Trophoblast cell (in vitro differentiated cells and primary cell): ENCODE measurements at regions not wholly inside any gene's neighbourhood (a gene's known extent, or its start where the extent isn't known, plus 50 kb on each side); places are given as distances from the start of the nearest gene placed in this dataset.

Experiments used
- DNase-seq, 2 donors: peaks; one replicate each; pipeline ENCODE4 v3.0.0-alpha.2; 2016
- H2AFZ ChIP-seq: 2 replicates; pipeline ENCODE4 v1.6.1; 2013; ENCODE audit warnings: low read length, moderate library complexity, mild to moderate bottlenecking; ENCODE audit not compliant: insufficient read depth, poor library complexity
- H2AK5ac ChIP-seq: 2 replicates; pipeline ENCODE4 v1.6.1; 2013; ENCODE audit warnings: mild to moderate bottlenecking, low read length
- H2BK120ac ChIP-seq: 2 replicates; pipeline ENCODE4 v1.6.1; 2013; ENCODE audit warnings: low read length, mild to moderate bottlenecking, moderate library complexity; ENCODE audit not compliant: insufficient read depth, poor library complexity
- H2BK12ac ChIP-seq: 2 replicates; pipeline ENCODE4 v1.6.1; 2013; ENCODE audit warnings: mild to moderate bottlenecking, low read length, moderate library complexity
- H2BK5ac ChIP-seq: 2 replicates; pipeline ENCODE4 v1.6.1; 2013; ENCODE audit warnings: low read length, low read depth, moderate library complexity, mild to moderate bottlenecking; ENCODE audit not compliant: poor library complexity
- H3K14ac ChIP-seq: 2 replicates; pipeline ENCODE4 v1.6.1; 2013; ENCODE audit warnings: mild to moderate bottlenecking, low read length
- H3K18ac ChIP-seq: 2 replicates; pipeline ENCODE4 v1.6.1; 2013; ENCODE audit warnings: mild to moderate bottlenecking, low read length
- H3K23ac ChIP-seq: 2 replicates; pipeline ENCODE4 v1.6.1; 2013; ENCODE audit warnings: low read length
- H3K27ac ChIP-seq: 2 replicates; pipeline ENCODE4 v1.5.1; 2013; ENCODE audit warnings: low read depth, mild to moderate bottlenecking, inconsistent platforms, low read length, moderate library complexity
- H3K27me3 ChIP-seq: 2 replicates; pipeline ENCODE4 v1.6.1; 2013; ENCODE audit warnings: inconsistent platforms, mild to moderate bottlenecking, low read length, moderate library complexity; ENCODE audit not compliant: insufficient read depth
- H3K36me3 ChIP-seq, 2 experiments: 1 replicate in 1 of 2; 2 replicates in 1 of 2; pipeline ENCODE4 v1.6.1; 2013; ENCODE audit warnings: low read length in 2 of 2, mild to moderate bottlenecking in 2 of 2, moderate library complexity in 1 of 2; ENCODE audit not compliant: insufficient read depth in 2 of 2, control insufficient read depth in 1 of 2
- H3K4ac ChIP-seq: 2 replicates; pipeline ENCODE4 v1.6.1; 2013; ENCODE audit warnings: low read depth, mild to moderate bottlenecking, low read length, moderate library complexity
- H3K4me1 ChIP-seq, 2 experiments: 1 replicate in 1 of 2; 2 replicates in 1 of 2; pipeline ENCODE4 v1.6.1; 2013; ENCODE audit warnings: low read length in 2 of 2, mild to moderate bottlenecking in 2 of 2, moderate library complexity in 1 of 2; ENCODE audit not compliant: insufficient read depth in 2 of 2, control insufficient read depth in 1 of 2
- H3K4me2 ChIP-seq: 2 replicates; pipeline ENCODE4 v1.6.1; 2013; ENCODE audit warnings: inconsistent platforms, mild to moderate bottlenecking, low read length, moderate library complexity
- H3K4me3 ChIP-seq: 2 replicates; pipeline ENCODE4 v1.5.1; 2013; ENCODE audit warnings: mild to moderate bottlenecking, low read depth, low read length, inconsistent platforms
- H3K79me1 ChIP-seq: one replicate; pipeline ENCODE4 v1.6.1; 2013; ENCODE audit warnings: low read length
- H3K79me2 ChIP-seq: 2 replicates; pipeline ENCODE4 v1.6.1; 2013; ENCODE audit warnings: low read length, mild to moderate bottlenecking; ENCODE audit not compliant: control insufficient read depth, insufficient read depth, poor library complexity
- H3K9ac ChIP-seq: 2 replicates; pipeline ENCODE4 v1.6.1; 2013; ENCODE audit warnings: mild to moderate bottlenecking, low read length
- H3K9me3 ChIP-seq: 2 replicates; pipeline ENCODE4 v1.6.1; 2013; ENCODE audit warnings: low read depth, mild to moderate bottlenecking, control low read depth, inconsistent platforms, low read length; ENCODE audit not compliant: insufficient read depth
- H4K12ac ChIP-seq: 2 replicates; pipeline ENCODE4 v1.6.1; 2013; ENCODE audit warnings: low read depth, mild to moderate bottlenecking, low read length, moderate library complexity
- H4K8ac ChIP-seq: 2 replicates; pipeline ENCODE4 v1.6.1; 2013; ENCODE audit warnings: low read depth, mild to moderate bottlenecking, low read length, moderate library complexity
- H4K91ac ChIP-seq: one replicate; pipeline ENCODE4 v1.6.1; 2013; ENCODE audit warnings: low read depth, mild to moderate bottlenecking, low read length, moderate library complexity
- WGBS: extraction: QIAGEN DNeasy Blood & Tissue Kit; methylation state at CpG from one replicate; pipeline ENCODE4 v1.1.7; 2013; ENCODE audit warnings: missing lambda C conversion rate; ENCODE audit not compliant: insufficient read length, insufficient coverage; ENCODE audit errors: extremely low coverage; 5-methylcytosine and 5-hydroxymethylcytosine counted together

DNA sequence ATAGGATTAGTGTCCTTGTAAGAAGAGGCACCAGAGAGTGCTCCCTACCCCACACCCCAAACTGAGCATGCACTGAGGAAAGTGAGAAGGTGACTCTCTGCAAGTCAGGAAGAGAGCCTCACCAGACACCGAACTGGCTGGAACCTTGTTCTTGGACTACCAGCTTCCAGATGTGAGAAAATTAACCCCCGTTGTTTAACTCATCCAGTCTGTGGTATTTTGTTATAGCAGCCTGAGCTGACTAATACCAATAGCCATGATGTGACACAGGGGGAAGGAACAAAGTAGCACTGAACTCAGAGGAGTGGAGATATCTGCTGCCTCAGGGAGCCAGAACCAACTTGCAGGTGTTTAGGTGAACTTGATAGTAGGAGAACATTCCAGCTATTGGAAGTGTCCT is 415.2 kb upstream of the ZMIZ1 start:
- H3K14ac ChIP-seq = no peak overlapping the region
- H3K4me2 ChIP-seq = no peak overlapping the region
- no peaks in the 10 kb centered on the region for H3K27me3 ChIP-seq
- no peak overlapping the region for H2BK120ac ChIP-seq
- H3K79me1 ChIP-seq = peaks cover 28% of the 10 kb centered on the region
- no peak overlapping the region for H3K27ac ChIP-seq
- H3K4ac ChIP-seq = no peak overlapping the region
- H2AFZ ChIP-seq = no peak overlapping the region
- no peak overlapping the region for H2BK5ac ChIP-seq
- peaks cover 15 to 26% of the 10 kb centered on the region in 2 experiments for H3K4me1 ChIP-seq
- peaks cover 7% of the 10 kb centered on the region for H3K79me2 ChIP-seq
- H4K8ac ChIP-seq = no peak overlapping the region
- H3K36me3 ChIP-seq = no peaks in the 10 kb centered on the region
- no peak for DNase-seq
- no peak overlapping the region for H4K12ac ChIP-seq
- no peak overlapping the region for H3K18ac ChIP-seq
- WGBS = no CpG with 5 or more reads among the region's 2 CpGs
- H2BK12ac ChIP-seq = peak overlapping the region; percentile 19
- H4K91ac ChIP-seq = peak overlapping the region; percentile 64
- H3K9ac ChIP-seq = no peak overlapping the region
- no peak overlapping the region for H3K23ac ChIP-seq
- peak overlapping the region; percentile 78 for H2AK5ac ChIP-seq
- no peak overlapping the region for H3K4me3 ChIP-seq
- H3K9me3 ChIP-seq = no peaks in the 10 kb centered on the region

DNA sequence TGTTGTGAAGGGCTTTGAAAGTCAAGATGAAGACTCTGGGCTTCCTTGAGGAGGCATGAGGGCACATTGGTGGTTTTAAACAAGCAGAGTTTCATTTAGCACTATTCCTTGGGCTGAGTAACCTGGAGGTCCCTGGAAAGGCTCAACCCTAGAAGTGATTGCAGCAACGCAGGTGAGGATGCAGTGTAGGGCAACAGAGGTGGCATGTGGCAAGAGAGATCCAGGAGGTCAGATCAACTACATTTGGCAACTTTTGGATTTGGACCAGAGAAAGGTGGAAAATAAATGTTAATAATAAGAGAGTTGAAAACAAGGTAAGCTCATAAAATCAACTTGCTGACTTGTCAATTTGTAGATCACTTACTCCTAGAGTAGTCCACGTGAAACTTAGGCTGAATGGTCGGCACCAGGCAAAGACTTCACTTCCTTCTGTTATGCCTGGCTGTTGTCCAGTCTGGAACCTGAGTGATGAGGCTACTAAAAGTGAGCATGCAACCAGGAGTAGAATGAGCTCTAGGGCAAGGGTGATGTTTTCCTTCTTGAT is 414.6 kb upstream of the ZMIZ1 start:
- no peaks in the 10 kb centered on the region for H3K27me3 ChIP-seq
- peak overlapping the region; percentile 75 for H2BK12ac ChIP-seq
- no peak overlapping the region for H2AFZ ChIP-seq
- peak overlapping the region; percentile 73 for H4K91ac ChIP-seq
- H3K18ac ChIP-seq = no peak overlapping the region
- H2BK5ac ChIP-seq = peak overlapping the region; percentile 31
- peaks cover 28% of the 10 kb centered on the region for H3K79me1 ChIP-seq
- no peak overlapping the region for H3K14ac ChIP-seq
- H2BK120ac ChIP-seq = peak overlapping the region; percentile 48
- H3K4me1 ChIP-seq = peaks cover 15 to 26% of the 10 kb centered on the region in 2 experiments
- H3K9me3 ChIP-seq = no peaks in the 10 kb centered on the region
- peak overlapping the region; percentile 78 for H2AK5ac ChIP-seq
- no peak for DNase-seq
- H3K36me3 ChIP-seq = no peaks in the 10 kb centered on the region
- no CpG with 5 or more reads among the region's 3 CpGs for WGBS
- no peak overlapping the region for H3K9ac ChIP-seq
- H4K8ac ChIP-seq = no peak overlapping the region
- H3K27ac ChIP-seq = no peak overlapping the region
- no peak overlapping the region for H3K4me2 ChIP-seq
- no peak overlapping the region for H4K12ac ChIP-seq
- no peak overlapping the region for H3K4me3 ChIP-seq
- H3K4ac ChIP-seq = peak overlapping the region; percentile 9
- peaks cover 7% of the 10 kb centered on the region for H3K79me2 ChIP-seq
- no peak overlapping the region for H3K23ac ChIP-seq

DNA sequence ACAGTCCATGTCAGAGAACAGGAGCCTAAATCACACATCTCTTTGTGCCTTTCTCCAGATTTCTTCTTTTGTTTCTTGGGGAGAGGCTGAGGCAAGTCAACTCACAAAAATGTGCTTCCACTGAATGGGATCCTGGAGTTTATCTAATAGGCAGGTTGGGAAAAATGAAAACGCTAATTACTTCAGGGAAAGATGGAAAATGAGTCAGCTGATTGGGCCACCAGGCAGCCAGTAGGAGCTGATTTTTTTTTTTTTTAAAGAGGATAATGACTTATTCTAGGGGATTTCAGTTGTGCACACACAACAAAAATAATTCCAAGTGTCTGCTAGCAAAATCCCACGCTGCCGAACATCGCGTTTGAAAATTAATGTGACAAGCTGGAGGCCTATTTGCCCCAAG is 412.8 kb upstream of the ZMIZ1 start:
- Histone ChIP-seq H3K9ac (no peak overlapping the region), H3K18ac (peak overlapping the region; percentile 96), H2BK120ac (peak overlapping the region; percentile 99), H3K4ac (peak overlapping the region; percentile 96), H4K91ac (peak overlapping the region; percentile 100), H2AFZ (peak overlapping the region; percentile 38), H3K36me3 (no peaks in the 10 kb centered on the region), H2BK12ac (peak overlapping the region; percentile 99), H4K8ac (peak overlapping the region; percentile 98), H3K27me3 (no peaks in the 10 kb centered on the region), H2AK5ac (peak overlapping the region; percentile 99), H3K4me1 (peaks cover 15 to 26% of the 10 kb centered on the region in 2 experiments), H3K79me1 (peaks cover 24% of the 10 kb centered on the region), H3K9me3 (no peaks in the 10 kb centered on the region), H3K23ac (no peak overlapping the region), H4K12ac (peak overlapping the region; percentile 86), H2BK5ac (peak overlapping the region; percentile 98), H3K4me3 (no peak overlapping the region), H3K14ac (peak overlapping the region; percentile 96), H3K79me2 (peaks cover 7% of the 10 kb centered on the region), H3K4me2 (no peak overlapping the region), H3K27ac (peak overlapping the region; percentile 94)
- no CpG with 5 or more reads among the region's 5 CpGs for WGBS
- no peak for DNase-seq

DNA sequence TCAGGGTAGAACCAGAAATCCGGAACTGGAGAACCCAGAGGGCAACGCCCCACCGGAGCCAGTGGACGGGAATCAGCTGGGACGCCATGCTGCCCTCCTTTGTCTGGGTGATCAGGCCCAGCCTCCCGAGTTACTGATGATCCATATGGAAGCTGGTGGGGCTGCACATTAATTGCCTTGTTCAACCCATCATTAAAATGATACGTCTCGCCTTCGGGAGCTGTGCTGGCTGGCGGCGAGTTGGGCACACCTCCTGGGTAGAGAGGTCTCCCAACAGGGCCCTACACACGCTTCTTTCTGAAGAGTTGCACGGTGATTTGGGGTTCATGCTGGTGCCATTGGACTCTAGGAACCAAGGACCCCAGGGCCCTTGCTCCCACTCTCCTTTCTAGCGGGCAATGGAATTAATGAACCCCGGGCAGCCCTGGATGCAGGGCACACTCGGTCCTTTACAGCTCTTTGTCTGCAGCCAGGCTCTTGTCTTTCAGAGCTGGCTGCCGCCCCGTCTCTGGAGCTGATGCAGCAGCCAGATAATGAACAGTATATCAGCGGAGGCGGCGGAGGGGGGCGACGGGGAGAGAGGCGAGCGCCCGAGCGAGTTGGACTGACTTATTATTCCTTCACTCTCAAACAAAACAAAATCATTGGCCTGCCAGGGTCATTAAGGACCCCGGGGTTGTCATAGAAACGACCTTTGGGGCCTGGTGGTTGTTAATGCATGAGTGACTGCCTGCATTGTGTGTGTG is 412.2 kb upstream of the ZMIZ1 start:
- Histone ChIP-seq H2BK12ac (peak overlapping the region; percentile 99), H2AFZ (peak overlapping the region; percentile 38), H3K36me3 (no peaks in the 10 kb centered on the region), H3K4ac (peak overlapping the region; percentile 84), H2BK5ac (peak overlapping the region; percentile 98), H3K4me1 (peaks cover 15 to 26% of the 10 kb centered on the region in 2 experiments), H3K79me2 (peaks cover 7% of the 10 kb centered on the region), H3K18ac (peak overlapping the region; percentile 89), H4K91ac (peak overlapping the region; percentile 100), H3K79me1 (peaks cover 24% of the 10 kb centered on the region), H3K27me3 (no peaks in the 10 kb centered on the region), H3K27ac (peak overlapping the region; percentile 94), H3K4me3 (no peak overlapping the region), H3K9me3 (no peaks in the 10 kb centered on the region), H3K23ac (no peak overlapping the region), H4K12ac (peak overlapping the region; percentile 86), H3K4me2 (peak overlapping the region; percentile 40), H2AK5ac (peak overlapping the region; percentile 96), H2BK120ac (peak overlapping the region; percentile 98), H3K14ac (peak overlapping the region; percentile 87), H3K9ac (peak overlapping the region; percentile 36), H4K8ac (peak overlapping the region; percentile 98)
- no peak for DNase-seq
- no CpG with 5 or more reads among the region's 29 CpGs for WGBS
